GM21381 (cell line): ENCODE measurements at regions not wholly inside any gene's neighbourhood (a gene's known extent, or its start where the extent isn't known, plus 50 kb on each side); places are given as distances from the start of the nearest gene placed in this dataset.
"Not testable (repeated sequence)": the region's sequence is repeated elsewhere in the genome, so short reads cannot be mapped to it uniquely, and the experiment has no call there.

Experiments used
- ATAC-seq: cut with Tn5 transposase; IDR thresholded peaks from one replicate; pipeline ENCODE4 v1.9.1; 2021; ENCODE audit warnings: mild to moderate bottlenecking, moderate library complexity; ENCODE audit not compliant: unreplicated experiment

GRCh38 chr7:113610572-113610971, 308.2 kb downstream of the PPP1R3A start:
- no peak for ATAC-seq

- ATAC-seq, result no peak
Observed at GRCh38 chr7:113608782-113609181, 310.0 kb downstream of the PPP1R3A start.

GRCh38 chr7:113606325-113606724, 312.5 kb downstream of the PPP1R3A start:
- no peak for ATAC-seq

- not testable (repeated sequence) for ATAC-seq
Observed at GRCh38 chr7:113600428-113600827, 318.4 kb downstream of the PPP1R3A start.

DNA sequence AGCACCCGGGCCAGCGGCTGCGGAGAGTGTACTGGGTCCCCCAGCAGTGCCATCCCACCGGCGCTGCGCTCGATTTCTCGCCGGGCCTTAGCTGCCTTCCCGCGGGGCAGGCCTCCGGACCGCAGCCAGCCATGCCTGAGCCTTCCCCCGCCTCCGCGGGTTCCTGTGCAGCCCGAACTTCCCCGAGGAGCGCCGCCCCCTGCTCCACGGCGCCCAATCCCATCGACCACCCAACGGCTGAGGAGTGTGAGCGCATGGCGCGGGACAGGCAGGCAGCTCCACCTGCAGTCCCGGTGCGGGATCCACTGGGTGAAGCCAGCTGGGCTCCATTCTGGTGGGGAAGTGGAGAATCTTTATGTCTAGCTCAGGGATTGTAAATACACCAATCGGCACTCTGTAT, 325.4 kb downstream of the PPP1R3A start:
- ATAC-seq, result not testable (repeated sequence)

GRCh38 chr7:113592924-113593323, 325.9 kb downstream of the PPP1R3A start:
- ATAC-seq, result not testable (repeated sequence)

DNA sequence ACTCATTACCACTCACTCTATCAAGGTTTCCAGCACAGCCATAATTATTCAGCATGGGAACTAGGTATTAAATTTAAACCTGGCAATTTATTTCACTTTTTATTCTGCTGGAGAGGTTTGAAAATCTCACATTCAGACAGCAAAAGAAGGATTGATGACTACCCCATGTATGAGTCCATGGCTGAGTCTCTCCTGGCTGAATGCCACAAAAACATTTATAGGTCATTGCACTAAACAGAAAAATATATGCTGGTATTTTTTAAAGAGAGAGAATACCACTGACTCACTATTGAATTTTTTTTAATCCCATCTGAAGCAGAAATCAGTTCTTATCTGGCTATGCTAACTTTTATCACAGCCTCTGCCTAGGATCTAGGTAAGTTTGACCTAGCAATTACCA, 336.3 kb downstream of the PPP1R3A start:
- no peak for ATAC-seq

DNA sequence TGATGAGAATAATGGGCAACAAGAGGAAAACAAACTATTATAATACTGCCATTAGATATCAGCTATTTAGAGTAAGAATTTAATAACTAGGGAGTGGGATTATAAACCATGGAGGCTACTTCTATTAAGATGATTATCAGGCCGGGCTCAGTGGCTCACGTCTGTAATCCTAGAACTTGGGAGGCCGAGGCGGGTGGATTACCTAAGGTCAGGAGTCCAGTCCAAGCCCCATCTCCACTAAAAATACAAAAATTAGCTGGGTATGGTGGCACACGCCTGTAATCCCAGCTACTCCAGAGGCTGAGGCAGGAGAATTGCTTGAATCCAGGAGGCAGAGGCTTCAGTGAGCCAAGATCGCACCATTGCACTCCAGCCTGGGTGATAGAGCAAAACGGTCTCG, 355.6 kb downstream of the PPP1R3A start:
- ATAC-seq, result not testable (repeated sequence)

GRCh38 chr7:113562801-113563200, 356.0 kb downstream of the PPP1R3A start:
- no peak for ATAC-seq

GRCh38 chr7:113562242-113562641, 356.6 kb downstream of the PPP1R3A start:
- ATAC-seq, result no peak

GRCh38 chr7:113561446-113561845, 357.4 kb downstream of the PPP1R3A start:
- ATAC-seq, result no peak

GRCh38 chr7:113550966-113551365, 367.8 kb downstream of the PPP1R3A start:
- ATAC-seq, result no peak

DNA sequence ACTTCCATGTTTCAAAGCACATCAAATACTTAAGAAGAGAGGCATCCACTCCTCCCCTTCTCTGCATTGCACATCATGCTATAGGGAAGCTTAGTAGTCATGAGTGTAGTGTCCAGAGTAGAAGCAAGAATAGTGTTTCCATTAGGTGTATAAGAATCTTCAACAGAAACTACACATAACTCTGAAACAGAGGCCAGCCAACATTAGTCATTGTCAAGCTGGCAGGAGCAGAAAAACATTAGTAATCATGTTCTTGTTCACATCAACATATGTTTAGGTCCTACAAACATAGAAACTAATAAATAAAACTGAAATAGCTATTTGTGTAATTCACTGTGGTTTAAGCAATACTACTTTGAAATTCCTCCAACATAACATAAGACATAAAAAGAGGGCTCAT, 370.2 kb downstream of the PPP1R3A start:
- ATAC-seq, result no peak

- no peak for ATAC-seq
Observed at GRCh38 chr7:113548137-113548536, 370.7 kb downstream of the PPP1R3A start.

DNA sequence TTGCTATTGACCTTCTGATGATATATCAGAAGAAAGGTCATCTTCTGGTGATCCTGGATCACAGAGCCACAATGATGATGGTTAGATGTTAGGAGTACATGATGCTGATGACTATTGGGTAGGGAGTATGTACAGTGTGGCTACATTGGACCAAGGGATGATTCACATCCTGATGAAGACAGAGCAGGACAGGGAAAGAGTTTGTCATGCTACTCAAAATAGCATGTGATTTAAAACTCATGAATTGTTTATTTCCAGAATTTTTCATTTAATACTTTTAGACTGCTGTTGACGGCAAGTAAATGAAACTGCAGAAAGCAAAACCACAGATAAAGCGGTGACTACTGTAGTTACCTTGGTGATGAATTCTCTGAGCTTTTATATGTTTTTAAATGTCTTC, 397.3 kb downstream of the PPP1R3A start:
- no peak for ATAC-seq

DNA sequence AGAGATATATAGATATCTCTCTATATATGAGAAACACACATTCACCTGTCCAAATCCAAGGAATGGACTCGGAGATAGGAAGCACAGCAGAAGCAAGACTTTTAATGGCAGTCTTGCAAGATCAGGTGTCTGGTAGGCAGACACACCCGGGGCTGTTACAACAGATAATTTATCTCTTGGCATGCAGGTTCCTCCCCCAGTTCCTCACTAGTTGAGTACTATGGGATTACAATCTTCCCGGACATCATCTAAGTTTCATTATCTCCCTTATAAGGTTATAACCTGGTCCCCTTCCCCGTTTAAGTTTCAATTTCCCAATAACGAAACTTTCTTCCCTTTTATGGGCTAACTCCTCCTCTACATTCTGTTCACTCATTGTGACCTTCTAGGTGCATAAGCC, 399.3 kb downstream of the PPP1R3A start:
- no peak for ATAC-seq

- no peak for ATAC-seq
Observed at GRCh38 chr7:113504691-113505090, 386.3 kb upstream of the SMIM30 start.

DNA sequence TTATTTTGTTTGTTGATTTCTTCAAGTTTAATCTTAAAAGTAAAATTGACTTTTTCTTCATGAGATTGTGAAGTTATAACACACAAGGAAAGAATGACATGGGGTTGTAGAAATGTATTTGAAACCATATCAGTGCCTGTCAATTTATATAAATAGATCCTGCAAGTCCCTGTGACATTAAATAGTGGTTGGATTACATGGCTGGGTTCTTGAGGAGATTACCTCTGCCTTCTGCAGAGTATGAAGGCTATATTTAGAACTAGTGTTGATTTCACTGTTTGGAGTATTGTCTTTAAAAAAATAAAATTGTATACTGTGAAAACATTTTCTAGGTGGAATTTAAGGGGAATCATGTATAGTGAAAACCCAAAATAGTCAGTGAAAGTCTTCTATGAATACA, 385.8 kb upstream of the SMIM30 start:
- no peak for ATAC-seq

DNA sequence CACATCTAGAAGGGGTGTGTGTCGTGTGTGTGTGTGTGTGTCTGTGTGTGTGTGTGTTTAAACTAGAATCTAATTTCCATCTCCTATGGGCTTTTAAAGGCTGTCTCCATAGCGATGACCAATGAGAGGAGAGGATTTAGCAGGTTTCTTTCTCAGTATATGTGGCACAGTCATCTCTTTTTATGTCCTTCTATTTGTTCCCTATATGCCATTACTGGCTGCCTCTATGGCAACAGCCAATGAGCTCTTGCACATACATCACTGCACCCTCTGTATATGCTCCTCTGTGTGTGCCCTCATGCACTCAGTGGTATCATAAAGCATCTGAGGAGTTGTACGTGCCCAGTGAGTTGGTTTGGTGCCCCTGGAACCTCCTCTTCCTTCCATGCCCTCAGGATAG, 378.2 kb upstream of the SMIM30 start:
- not testable (repeated sequence) for ATAC-seq

GRCh38 chr7:113494797-113495566, 376.6 kb upstream of the SMIM30 start:
- ATAC-seq, result not testable (repeated sequence)

GRCh38 chr7:113491305-113491704, 373.0 kb upstream of the SMIM30 start:
- ATAC-seq, result no peak

DNA sequence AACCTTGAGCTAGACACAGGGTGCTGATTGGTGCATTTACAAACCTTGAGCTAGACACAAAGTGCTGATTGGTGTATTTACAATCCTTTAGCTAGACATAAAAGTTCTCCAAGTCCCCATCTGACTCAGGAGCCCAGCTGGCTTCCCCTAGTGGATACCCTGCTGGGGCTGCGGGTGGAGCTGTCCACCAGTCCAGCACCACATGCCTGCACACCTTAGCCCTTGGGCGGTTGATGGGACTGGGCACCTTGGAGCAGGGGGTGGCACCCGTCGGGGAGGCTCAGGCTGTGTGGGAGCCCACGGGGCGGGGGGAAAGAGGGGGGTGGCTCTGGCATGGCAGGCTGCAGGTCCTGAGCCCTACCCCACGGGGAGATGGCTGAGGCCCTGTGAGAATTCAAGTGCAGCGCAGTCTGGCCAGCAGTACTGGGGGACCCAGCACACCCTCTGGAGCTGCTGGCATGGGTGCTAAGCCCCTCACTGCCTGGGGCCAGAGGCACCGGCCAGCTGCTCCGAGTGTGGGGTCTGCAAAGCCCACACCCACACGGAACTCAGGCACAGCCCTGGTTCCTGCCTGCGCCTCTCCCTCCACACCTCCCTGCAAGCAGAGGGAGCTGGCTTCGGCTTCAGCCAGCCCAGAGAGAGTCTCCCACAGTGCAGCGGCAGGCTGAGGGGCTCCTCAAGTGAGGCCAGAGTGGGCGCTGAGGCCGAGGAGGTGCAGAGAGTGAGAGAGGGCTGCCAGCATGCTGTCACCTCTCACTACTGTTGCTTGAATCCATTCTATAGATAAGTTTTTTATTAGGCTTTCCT, 369.8 kb upstream of the SMIM30 start:
- no peak for ATAC-seq
